Adipocyte (in vitro differentiated cells): ENCODE measurements at regions not wholly inside any gene's neighbourhood (a gene's known extent, or its start where the extent isn't known, plus 50 kb on each side); places are given as distances from the start of the nearest gene placed in this dataset.

Experiments used
- DNase-seq: peaks from one replicate; pipeline ENCODE4 v3.0.0-alpha.2; 2015; ENCODE audit warnings: low read depth
- H3K27me3 ChIP-seq: replicated peaks from 2 replicates; pipeline ENCODE4 v1.7.0; 2013; ENCODE audit warnings: mild to moderate bottlenecking, low read length, moderate library complexity; ENCODE audit not compliant: control insufficient read depth, insufficient read depth
- H3K36me3 ChIP-seq: 2 replicates; pipeline ENCODE4 v1.7.0; 2013; ENCODE audit warnings: low read length, mild to moderate bottlenecking, moderate library complexity; ENCODE audit not compliant: control insufficient read depth, insufficient read depth, severe bottlenecking
- H3K4me1 ChIP-seq: 2 replicates; pipeline ENCODE4 v1.7.0; 2013; ENCODE audit warnings: mild to moderate bottlenecking, low read length, moderate library complexity; ENCODE audit not compliant: control insufficient read depth, insufficient read depth
- H3K4me3 ChIP-seq: 2 replicates; pipeline ENCODE4 v1.7.0; 2013; ENCODE audit warnings: mild to moderate bottlenecking, low read length, moderate library complexity
- H3K9ac ChIP-seq: 2 replicates; pipeline ENCODE4 v1.7.0; 2013; ENCODE audit warnings: mild to moderate bottlenecking, low read length, moderate library complexity
- H3K9me3 ChIP-seq: 2 replicates; pipeline ENCODE4 v1.7.0; 2013; ENCODE audit warnings: mild to moderate bottlenecking, low read length, moderate library complexity; ENCODE audit not compliant: control insufficient read depth

- Histone ChIP-seq H3K9ac (no peak overlapping the region), H3K27me3 (no peaks in the 10 kb centered on the region), H3K9me3 (no peaks in the 10 kb centered on the region), H3K4me1 (peaks cover 10% of the 10 kb centered on the region), H3K36me3 (no peaks in the 10 kb centered on the region), H3K4me3 (no peak overlapping the region)
- DNase-seq: no peak
These were observed 642.3 kb upstream of the SEMA3D start for GRCh38 chr7:85829176-85829575.

- Histone ChIP-seq H3K36me3 (no peaks in the 10 kb centered on the region), H3K4me3 (no peak overlapping the region), H3K27me3 (no peaks in the 10 kb centered on the region), H3K9ac (no peak overlapping the region), H3K9me3 (no peaks in the 10 kb centered on the region), H3K4me1 (peaks cover 8% of the 10 kb centered on the region)
- peak; percentile 17 for DNase-seq
These were observed 641.8 kb upstream of the SEMA3D start for GRCh38 chr7:85828614-85829013.

- Histone ChIP-seq H3K9ac (no peak overlapping the region), H3K4me3 (no peak overlapping the region), H3K4me1 (no peaks in the 10 kb centered on the region), H3K36me3 (no peaks in the 10 kb centered on the region), H3K9me3 (peaks cover 10% of the 10 kb centered on the region), H3K27me3 (no peaks in the 10 kb centered on the region)
- DNase-seq: no peak
These were observed 636.7 kb upstream of the SEMA3D start for GRCh38 chr7:85823396-85824080.

- no peak for DNase-seq
- Histone ChIP-seq H3K9me3 (peaks cover 10% of the 10 kb centered on the region), H3K36me3 (no peaks in the 10 kb centered on the region), H3K4me3 (no peak overlapping the region), H3K4me1 (no peaks in the 10 kb centered on the region), H3K9ac (no peak overlapping the region), H3K27me3 (no peaks in the 10 kb centered on the region)
These were observed 635.1 kb upstream of the SEMA3D start for GRCh38 chr7:85821926-85822325.

GRCh38 chr7:85820702-85821443 is 634.0 kb upstream of the SEMA3D start:
- H3K27me3 ChIP-seq: no peaks in the 10 kb centered on the region
- no peak for DNase-seq
- no peaks in the 10 kb centered on the region for H3K36me3 ChIP-seq
- peaks cover 10% of the 10 kb centered on the region for H3K9me3 ChIP-seq
- no peak overlapping the region for H3K9ac ChIP-seq
- H3K4me1 ChIP-seq: no peaks in the 10 kb centered on the region
- no peak overlapping the region for H3K4me3 ChIP-seq

GRCh38 chr7:85815526-85815925 is 628.7 kb upstream of the SEMA3D start:
- no peak overlapping the region for H3K9ac ChIP-seq
- H3K36me3 ChIP-seq: no peaks in the 10 kb centered on the region
- no peak overlapping the region for H3K4me3 ChIP-seq
- no peak for DNase-seq
- H3K4me1 ChIP-seq: no peaks in the 10 kb centered on the region
- H3K9me3 ChIP-seq: no peaks in the 10 kb centered on the region
- H3K27me3 ChIP-seq: no peaks in the 10 kb centered on the region

- Histone ChIP-seq H3K36me3 (no peaks in the 10 kb centered on the region), H3K4me3 (peak overlapping the region; percentile 3)
- DNase-seq: no peak
These were observed 619.5 kb upstream of the SEMA3D start for GRCh38 chr7:85806321-85806720.

GRCh38 chr7:85805656-85806055 is 618.8 kb upstream of the SEMA3D start:
- Histone ChIP-seq H3K9me3 (no peaks in the 10 kb centered on the region), H3K4me1 (peaks cover 19% of the 10 kb centered on the region), H3K4me3 (no peak overlapping the region), H3K27me3 (no peaks in the 10 kb centered on the region), H3K36me3 (no peaks in the 10 kb centered on the region), H3K9ac (no peak overlapping the region)
- no peak for DNase-seq

More at GRCh38 chr7:85806321-85806720, 619.5 kb upstream of the SEMA3D start:
- Histone ChIP-seq H3K27me3 (no peaks in the 10 kb centered on the region), H3K9ac (no peak overlapping the region), H3K9me3 (no peaks in the 10 kb centered on the region), H3K4me1 (peaks cover 19% of the 10 kb centered on the region)

GRCh38 chr7:85805249-85805648 is 618.4 kb upstream of the SEMA3D start:
- Histone ChIP-seq H3K4me1 (peaks cover 19% of the 10 kb centered on the region), H3K9ac (no peak overlapping the region), H3K4me3 (no peak overlapping the region), H3K27me3 (no peaks in the 10 kb centered on the region), H3K36me3 (no peaks in the 10 kb centered on the region), H3K9me3 (no peaks in the 10 kb centered on the region)
- DNase-seq: no peak

GRCh38 chr7:85802211-85802610 is 615.4 kb upstream of the SEMA3D start:
- Histone ChIP-seq H3K4me1 (peaks cover 19% of the 10 kb centered on the region), H3K36me3 (no peaks in the 10 kb centered on the region), H3K27me3 (no peaks in the 10 kb centered on the region), H3K9ac (no peak overlapping the region), H3K4me3 (no peak overlapping the region), H3K9me3 (no peaks in the 10 kb centered on the region)
- no peak for DNase-seq

- H3K36me3 ChIP-seq: no peaks in the 10 kb centered on the region
- peaks cover 5% of the 10 kb centered on the region for H3K27me3 ChIP-seq
- H3K9me3 ChIP-seq: peaks cover 6% of the 10 kb centered on the region
- no peak overlapping the region for H3K9ac ChIP-seq
- no peak overlapping the region for H3K4me3 ChIP-seq
- DNase-seq: no peak
- H3K4me1 ChIP-seq: peaks cover 3% of the 10 kb centered on the region
These were observed 610.1 kb upstream of the SEMA3D start for GRCh38 chr7:85796956-85797355.
